Psoas muscle (tissue), 7 donors: ENCODE measurements at regions not wholly inside any gene's neighbourhood (a gene's known extent, or its start where the extent isn't known, plus 50 kb on each side); places are given as distances from the start of the nearest gene placed in this dataset.

Experiments used
- ATAC-seq, 4 donors: fragments of 200-7000 bp; cut with Tn5 transposase; one replicate each; pipeline ENCODE4 v1.9.1; 2020; ENCODE audit warnings: moderate library complexity in 3 of 4, mild to moderate bottlenecking in 2 of 4
- DNase-seq, 2 donors: peaks; one replicate each; pipeline ENCODE4 v3.0.0-alpha.2; 2020
- H3K27ac ChIP-seq: fragments of 200-600 bp; one replicate; pipeline ENCODE4 v1.8.0; 2022
- H3K27me3 ChIP-seq, 3 donors: fragments of 200-600 bp in 1 of 3; one replicate each; pipeline versions ENCODE4 v1.6.1 to v1.8.0; 2013 to 2022; ENCODE audit warnings: low read length in 2 of 3, mild to moderate bottlenecking in 2 of 3, moderate library complexity in 1 of 3; ENCODE audit not compliant: insufficient read depth in 3 of 3
- H3K36me3 ChIP-seq, 2 donors: fragments of 200-600 bp in 1 of 2; one replicate each; pipeline versions ENCODE4 v1.6.1 to v1.8.0; 2013 to 2022; ENCODE audit warnings: low read depth in 1 of 2, mild to moderate bottlenecking in 1 of 2, moderate library complexity in 1 of 2; ENCODE audit not compliant: insufficient read depth in 1 of 2
- H3K4me1 ChIP-seq: fragments of 200-600 bp; one replicate; pipeline ENCODE4 v1.8.0; 2022
- H3K4me3 ChIP-seq: fragments of 200-600 bp; one replicate; pipeline ENCODE4 v1.8.0; 2022; ENCODE audit warnings: mild to moderate bottlenecking
- H3K9me3 ChIP-seq: fragments of 200-600 bp; one replicate; pipeline ENCODE4 v1.8.0; 2022
- WGBS, 3 donors: extraction: QIAGEN DNeasy Blood & Tissue Kit; methylation state at CpG; one replicate each; pipeline versions ENCODE4 v1.1.6 to v1.1.7; 2013; 5-methylcytosine and 5-hydroxymethylcytosine counted together
- intact Hi-C, 2 donors: fragments of 100-400 bp; cut with DNase I; formaldehyde crosslinking; loops; one replicate each; pipeline versions ENCODE4 v1.11.0 to v1.14.2; 2022
- TF ChIP-seq, protein P1 (sequence below): fragments of 200-600 bp; IDR thresholded peaks from one replicate; pipeline ENCODE4 v1.8.0; 2022; ENCODE audit warnings: antibody characterized with exemption
- donor health status: healthy with polysubstance abuse.
- donor health status: DM: no; HTN: no; CAD: no; lungs with moderate emphysema.
- donor health status: Bipolar disorder and iron deficiency.
- donor health status: healthy.
- donor health status: DM: yes; HTN: yes; CAD: no.
- donor health status: DM: no; HTN: no; CAD: no.
- donor health status: DM: yes; HTN: yes; CAD: no.

GRCh38 chr2:750628-751027 lies 73.4 kb upstream of the TMEM18 start:
- TF ChIP-seq, protein P1, sequence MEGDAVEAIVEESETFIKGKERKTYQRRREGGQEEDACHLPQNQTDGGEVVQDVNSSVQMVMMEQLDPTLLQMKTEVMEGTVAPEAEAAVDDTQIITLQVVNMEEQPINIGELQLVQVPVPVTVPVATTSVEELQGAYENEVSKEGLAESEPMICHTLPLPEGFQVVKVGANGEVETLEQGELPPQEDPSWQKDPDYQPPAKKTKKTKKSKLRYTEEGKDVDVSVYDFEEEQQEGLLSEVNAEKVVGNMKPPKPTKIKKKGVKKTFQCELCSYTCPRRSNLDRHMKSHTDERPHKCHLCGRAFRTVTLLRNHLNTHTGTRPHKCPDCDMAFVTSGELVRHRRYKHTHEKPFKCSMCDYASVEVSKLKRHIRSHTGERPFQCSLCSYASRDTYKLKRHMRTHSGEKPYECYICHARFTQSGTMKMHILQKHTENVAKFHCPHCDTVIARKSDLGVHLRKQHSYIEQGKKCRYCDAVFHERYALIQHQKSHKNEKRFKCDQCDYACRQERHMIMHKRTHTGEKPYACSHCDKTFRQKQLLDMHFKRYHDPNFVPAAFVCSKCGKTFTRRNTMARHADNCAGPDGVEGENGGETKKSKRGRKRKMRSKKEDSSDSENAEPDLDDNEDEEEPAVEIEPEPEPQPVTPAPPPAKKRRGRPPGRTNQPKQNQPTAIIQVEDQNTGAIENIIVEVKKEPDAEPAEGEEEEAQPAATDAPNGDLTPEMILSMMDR, result no peak
- Histone ChIP-seq H3K4me1 (no peaks in the 10 kb centered on the region), H3K36me3 (no peaks in the 10 kb centered on the region), H3K4me3 (no peak overlapping the region), H3K9me3 (no peaks in the 10 kb centered on the region), H3K27ac (no peak overlapping the region), H3K27me3 (peaks cover 0 to 12% (median 0%) of the 10 kb centered on the region in 3 donors)
- intact Hi-C loops, result no loop called here
- ATAC-seq (no peak), DNase-seq (no peak)
- 88 to 93% (median 91%) methylated on average over 5 of the region's 5 CpGs for WGBS, 3 donors

- peaks cover 0 to 9% (median 0%) of the 10 kb centered on the region in 3 donors for H3K27me3 ChIP-seq
- H3K36me3 ChIP-seq, result no peaks in the 10 kb centered on the region
- intact Hi-C loops, result no loop called here
- no peak overlapping the region for H3K4me3 ChIP-seq
- H3K9me3 ChIP-seq, result no peaks in the 10 kb centered on the region
- TF ChIP-seq, protein P1, result no peak
- DNase-seq, result no peak
- 93 to 94% (median 93%) methylated on average over 12 of the region's 12 CpGs for WGBS, 3 donors
- H3K4me1 ChIP-seq, result no peaks in the 10 kb centered on the region
- no peak overlapping the region for H3K27ac ChIP-seq
- no peak for ATAC-seq
Measured at GRCh38 chr2:747762-748351, 70.7 kb upstream of the TMEM18 start.

- H3K4me3 ChIP-seq, result no peak overlapping the region
- TF ChIP-seq, protein P1, result no peak
- no peaks in the 10 kb centered on the region for H3K36me3 ChIP-seq
- H3K27me3 ChIP-seq, result peaks cover 0 to 4% (median 0%) of the 10 kb centered on the region in 3 donors
- no peaks in the 10 kb centered on the region for H3K4me1 ChIP-seq
- intact Hi-C loops, result no loop called here
- H3K9me3 ChIP-seq, result no peaks in the 10 kb centered on the region
- WGBS, 3 donors, result 65 to 67% (median 67%) methylated on average over 4 of the region's 4 CpGs
- DNase-seq, result no peak
- H3K27ac ChIP-seq, result no peak overlapping the region
- no peak for ATAC-seq
Measured at GRCh38 chr2:746697-747096, 69.5 kb upstream of the TMEM18 start.

DNA sequence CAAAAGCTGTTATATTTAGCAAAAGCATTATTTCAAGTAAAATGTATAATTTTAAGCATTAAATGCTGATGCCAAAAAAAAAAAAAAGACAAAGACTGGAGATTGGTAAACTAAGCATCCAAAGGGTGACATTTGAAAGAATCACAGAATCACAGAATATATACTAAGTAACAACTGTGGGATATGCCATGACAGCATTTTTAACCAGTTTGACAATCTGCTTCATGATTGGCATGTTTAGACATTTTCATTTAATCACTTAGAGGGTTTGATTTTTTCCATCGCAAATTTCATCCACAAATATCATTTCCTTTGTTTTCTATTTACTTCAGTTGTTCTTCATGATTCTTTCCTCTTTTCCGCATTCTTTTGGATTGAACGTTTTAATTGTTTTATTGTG lies 66.9 kb upstream of the TMEM18 start:
- WGBS, 3 donors, result 81 to 89% (median 87%) methylated on average over 3 of the region's 3 CpGs
- Histone ChIP-seq H3K4me3 (no peak overlapping the region), H3K36me3 (no peaks in the 10 kb centered on the region), H3K27me3 (peaks cover 0 to 11% (median 0%) of the 10 kb centered on the region in 3 donors), H3K4me1 (peaks cover 8% of the 10 kb centered on the region), H3K27ac (no peak overlapping the region), H3K9me3 (no peaks in the 10 kb centered on the region)
- ATAC-seq, result no peak
- no peak for DNase-seq
- intact Hi-C loops, result no loop called here
- TF ChIP-seq, protein P1, result no peak

- Histone ChIP-seq H3K4me1 (peaks cover 8% of the 10 kb centered on the region), H3K27ac (no peak overlapping the region), H3K4me3 (no peak overlapping the region), H3K36me3 (no peaks in the 10 kb centered on the region), H3K9me3 (no peaks in the 10 kb centered on the region), H3K27me3 (peaks cover 0 to 26% (median 0%) of the 10 kb centered on the region in 3 donors)
- DNase-seq (no peak), ATAC-seq (no peak)
- 75 to 78% (median 77%) methylated on average over 9 of the region's 9 CpGs for WGBS, 3 donors
- intact Hi-C loops, result no loop called here
- TF ChIP-seq, protein P1, result no peak
Measured at GRCh38 chr2:742221-742620, 65.0 kb upstream of the TMEM18 start.
